Endothelial cell of umbilical vein (primary cell): ENCODE measurements at regions not wholly inside any gene's neighbourhood (a gene's known extent, or its start where the extent isn't known, plus 50 kb on each side); places are given as distances from the start of the nearest gene placed in this dataset.

Experiments used
- CTCF ChIP-seq, 2 donors: IDR thresholded peaks; 1 replicate in 1 of 2; 2 replicates in 1 of 2; pipeline ENCODE4 v1.5.1; 2011; ENCODE audit warnings: low read length in 2 of 2, mild to moderate bottlenecking in 2 of 2, moderate library complexity in 2 of 2, control low read depth in 1 of 2, inconsistent platforms in 1 of 2, low read depth in 1 of 2; ENCODE audit not compliant: insufficient read depth in 1 of 2; ENCODE audit errors: extremely low read depth in 1 of 2
- POLR2A ChIP-seq: IDR thresholded peaks from 2 replicates; pipeline ENCODE4 v1.6.1; 2012; ENCODE audit warnings: low read depth, mild to moderate bottlenecking, control low read depth, low read length

GRCh38 chr1:218995091-218995665 is 178.5 kb upstream of the LYPLAL1 start:
- TF ChIP-seq CTCF (IDR thresholded peaks at IDR 0.05; ENCODE audit: extremely low read depth in 1 of 2, insufficient read depth in 1 of 2, low read depth in 1 of 2, low read length in 2 of 2) (no peak), POLR2A (no peak)
